Trophoblast cell (in vitro differentiated cells and primary cell): ENCODE measurements at regions not wholly inside any gene's neighbourhood (a gene's known extent, or its start where the extent isn't known, plus 50 kb on each side); places are given as distances from the start of the nearest gene placed in this dataset.

Source experiments
- DNase-seq, 2 donors: peaks; one replicate each; pipeline ENCODE4 v3.0.0-alpha.2; 2016
- H2AFZ ChIP-seq: 2 replicates; pipeline ENCODE4 v1.6.1; 2013; ENCODE audit warnings: low read length, moderate library complexity, mild to moderate bottlenecking; ENCODE audit not compliant: insufficient read depth, poor library complexity
- H2AK5ac ChIP-seq: 2 replicates; pipeline ENCODE4 v1.6.1; 2013; ENCODE audit warnings: mild to moderate bottlenecking, low read length
- H2BK120ac ChIP-seq: 2 replicates; pipeline ENCODE4 v1.6.1; 2013; ENCODE audit warnings: low read length, mild to moderate bottlenecking, moderate library complexity; ENCODE audit not compliant: insufficient read depth, poor library complexity
- H2BK12ac ChIP-seq: 2 replicates; pipeline ENCODE4 v1.6.1; 2013; ENCODE audit warnings: mild to moderate bottlenecking, low read length, moderate library complexity
- H2BK5ac ChIP-seq: 2 replicates; pipeline ENCODE4 v1.6.1; 2013; ENCODE audit warnings: low read length, low read depth, moderate library complexity, mild to moderate bottlenecking; ENCODE audit not compliant: poor library complexity
- H3K14ac ChIP-seq: 2 replicates; pipeline ENCODE4 v1.6.1; 2013; ENCODE audit warnings: mild to moderate bottlenecking, low read length
- H3K18ac ChIP-seq: 2 replicates; pipeline ENCODE4 v1.6.1; 2013; ENCODE audit warnings: mild to moderate bottlenecking, low read length
- H3K23ac ChIP-seq: 2 replicates; pipeline ENCODE4 v1.6.1; 2013; ENCODE audit warnings: low read length
- H3K27ac ChIP-seq: 2 replicates; pipeline ENCODE4 v1.5.1; 2013; ENCODE audit warnings: low read depth, mild to moderate bottlenecking, inconsistent platforms, low read length, moderate library complexity
- H3K27me3 ChIP-seq: 2 replicates; pipeline ENCODE4 v1.6.1; 2013; ENCODE audit warnings: inconsistent platforms, mild to moderate bottlenecking, low read length, moderate library complexity; ENCODE audit not compliant: insufficient read depth
- H3K36me3 ChIP-seq, 2 experiments: 1 replicate in 1 of 2; 2 replicates in 1 of 2; pipeline ENCODE4 v1.6.1; 2013; ENCODE audit warnings: low read length in 2 of 2, mild to moderate bottlenecking in 2 of 2, moderate library complexity in 1 of 2; ENCODE audit not compliant: insufficient read depth in 2 of 2, control insufficient read depth in 1 of 2
- H3K4ac ChIP-seq: 2 replicates; pipeline ENCODE4 v1.6.1; 2013; ENCODE audit warnings: low read depth, mild to moderate bottlenecking, low read length, moderate library complexity
- H3K4me1 ChIP-seq, 2 experiments: 1 replicate in 1 of 2; 2 replicates in 1 of 2; pipeline ENCODE4 v1.6.1; 2013; ENCODE audit warnings: low read length in 2 of 2, mild to moderate bottlenecking in 2 of 2, moderate library complexity in 1 of 2; ENCODE audit not compliant: insufficient read depth in 2 of 2, control insufficient read depth in 1 of 2
- H3K4me2 ChIP-seq: 2 replicates; pipeline ENCODE4 v1.6.1; 2013; ENCODE audit warnings: inconsistent platforms, mild to moderate bottlenecking, low read length, moderate library complexity
- H3K4me3 ChIP-seq: 2 replicates; pipeline ENCODE4 v1.5.1; 2013; ENCODE audit warnings: mild to moderate bottlenecking, low read depth, low read length, inconsistent platforms
- H3K79me1 ChIP-seq: one replicate; pipeline ENCODE4 v1.6.1; 2013; ENCODE audit warnings: low read length
- H3K79me2 ChIP-seq: 2 replicates; pipeline ENCODE4 v1.6.1; 2013; ENCODE audit warnings: low read length, mild to moderate bottlenecking; ENCODE audit not compliant: control insufficient read depth, insufficient read depth, poor library complexity
- H3K9ac ChIP-seq: 2 replicates; pipeline ENCODE4 v1.6.1; 2013; ENCODE audit warnings: mild to moderate bottlenecking, low read length
- H3K9me3 ChIP-seq: 2 replicates; pipeline ENCODE4 v1.6.1; 2013; ENCODE audit warnings: low read depth, mild to moderate bottlenecking, control low read depth, inconsistent platforms, low read length; ENCODE audit not compliant: insufficient read depth
- H4K12ac ChIP-seq: 2 replicates; pipeline ENCODE4 v1.6.1; 2013; ENCODE audit warnings: low read depth, mild to moderate bottlenecking, low read length, moderate library complexity
- H4K8ac ChIP-seq: 2 replicates; pipeline ENCODE4 v1.6.1; 2013; ENCODE audit warnings: low read depth, mild to moderate bottlenecking, low read length, moderate library complexity
- H4K91ac ChIP-seq: one replicate; pipeline ENCODE4 v1.6.1; 2013; ENCODE audit warnings: low read depth, mild to moderate bottlenecking, low read length, moderate library complexity
- WGBS: extraction: QIAGEN DNeasy Blood & Tissue Kit; methylation state at CpG from one replicate; pipeline ENCODE4 v1.1.7; 2013; ENCODE audit warnings: missing lambda C conversion rate; ENCODE audit not compliant: insufficient read length, insufficient coverage; ENCODE audit errors: extremely low coverage; 5-methylcytosine and 5-hydroxymethylcytosine counted together

GRCh38 chr15:79178594-79178993, 88.0 kb upstream of the RASGRF1 start:
- Histone ChIP-seq H2BK5ac (peak overlapping the region; percentile 14), H3K79me1 (peaks cover 8% of the 10 kb centered on the region), H4K91ac (peak overlapping the region; percentile 38), H3K27ac (peak overlapping the region; percentile 29), H3K23ac (no peak overlapping the region), H3K14ac (no peak overlapping the region), H3K4me3 (no peak overlapping the region), H3K36me3 (no peaks in the 10 kb centered on the region), H3K4me1 (peaks cover 13 to 19% of the 10 kb centered on the region in 2 experiments), H3K4ac (no peak overlapping the region), H3K27me3 (no peaks in the 10 kb centered on the region), H3K79me2 (no peaks in the 10 kb centered on the region), H2AK5ac (no peak overlapping the region), H3K4me2 (no peak overlapping the region), H2BK120ac (peak overlapping the region; percentile 57), H3K9ac (no peak overlapping the region), H4K8ac (no peak overlapping the region), H4K12ac (no peak overlapping the region), H3K9me3 (no peaks in the 10 kb centered on the region), H2AFZ (no peak overlapping the region), H2BK12ac (peak overlapping the region; percentile 20), H3K18ac (no peak overlapping the region)
- WGBS: no CpG with 5 or more reads among the region's 9 CpGs
- DNase-seq: no peak

- Histone ChIP-seq H3K4me2 (no peak overlapping the region), H3K9me3 (no peaks in the 10 kb centered on the region)
Observed at GRCh38 chr15:79176151-79176550, 85.6 kb upstream of the RASGRF1 start.

GRCh38 chr15:79172801-79173460, 82.4 kb upstream of the RASGRF1 start:
- H3K14ac ChIP-seq: peak overlapping the region; percentile 27
- no peak overlapping the region for H3K9ac ChIP-seq
- H3K4ac ChIP-seq: no peak overlapping the region
- no peak overlapping the region for H3K27ac ChIP-seq
- H3K27me3 ChIP-seq: no peaks in the 10 kb centered on the region
- DNase-seq: no peak
- H3K23ac ChIP-seq: no peak overlapping the region
- H3K4me3 ChIP-seq: no peak overlapping the region
- peaks cover 18% of the 10 kb centered on the region for H3K79me1 ChIP-seq
- H3K4me2 ChIP-seq: no peak overlapping the region
- peaks cover 22 to 23% of the 10 kb centered on the region in 2 experiments for H3K4me1 ChIP-seq
- H4K12ac ChIP-seq: no peak overlapping the region
- H3K36me3 ChIP-seq: no peaks in the 10 kb centered on the region
- H2AFZ ChIP-seq: no peak overlapping the region
- peak overlapping the region; percentile 72 for H4K91ac ChIP-seq
- H4K8ac ChIP-seq: peak overlapping the region; percentile 21
- peak overlapping the region; percentile 23 for H2BK12ac ChIP-seq
- H3K9me3 ChIP-seq: no peaks in the 10 kb centered on the region
- H2AK5ac ChIP-seq: peak overlapping the region; percentile 39
- no peak overlapping the region for H3K18ac ChIP-seq
- no CpG with 5 or more reads among the region's 10 CpGs for WGBS
- H2BK5ac ChIP-seq: peak overlapping the region; percentile 20
- no peaks in the 10 kb centered on the region for H3K79me2 ChIP-seq
- peak overlapping the region; percentile 5 for H2BK120ac ChIP-seq

More at GRCh38 chr15:79176151-79176550, 85.6 kb upstream of the RASGRF1 start:
- no peak overlapping the region for H2BK120ac ChIP-seq
- peaks cover 30 to 33% of the 10 kb centered on the region in 2 experiments for H3K4me1 ChIP-seq
- H3K27me3 ChIP-seq: no peaks in the 10 kb centered on the region
- no peak overlapping the region for H3K27ac ChIP-seq
- no peak overlapping the region for H2BK12ac ChIP-seq
- H3K18ac ChIP-seq: no peak overlapping the region
- H3K79me2 ChIP-seq: no peaks in the 10 kb centered on the region
- H3K79me1 ChIP-seq: peaks cover 17% of the 10 kb centered on the region
- H3K4ac ChIP-seq: no peak overlapping the region
- no peak overlapping the region for H3K4me3 ChIP-seq
- no peaks in the 10 kb centered on the region for H3K36me3 ChIP-seq
- H3K9ac ChIP-seq: no peak overlapping the region
- no peak overlapping the region for H4K12ac ChIP-seq
- H4K91ac ChIP-seq: no peak overlapping the region
- no CpG with 5 or more reads among the region's 1 CpG for WGBS
- H3K23ac ChIP-seq: no peak overlapping the region
- H2AK5ac ChIP-seq: no peak overlapping the region
- H4K8ac ChIP-seq: no peak overlapping the region
- H2BK5ac ChIP-seq: no peak overlapping the region
- no peak overlapping the region for H2AFZ ChIP-seq
- peak in 1 of 2 donors; percentile 27 for DNase-seq
- no peak overlapping the region for H3K14ac ChIP-seq

- H2BK5ac ChIP-seq: peak overlapping the region; percentile 9
- H3K36me3 ChIP-seq: no peaks in the 10 kb centered on the region
- H2BK120ac ChIP-seq: no peak overlapping the region
- peak overlapping the region; percentile 32 for H3K14ac ChIP-seq
- peak overlapping the region; percentile 72 for H4K91ac ChIP-seq
- peak in 1 of 2 donors; percentile 27 for DNase-seq
- no peak overlapping the region for H3K18ac ChIP-seq
- peaks cover 16% of the 10 kb centered on the region for H3K79me1 ChIP-seq
- peak overlapping the region; percentile 53 for H3K27ac ChIP-seq
- H3K4me1 ChIP-seq: peaks cover 22 to 23% of the 10 kb centered on the region in 2 experiments
- no CpG with 5 or more reads among the region's 7 CpGs for WGBS
- no peak overlapping the region for H4K8ac ChIP-seq
- H2AK5ac ChIP-seq: peak overlapping the region; percentile 17
- H2AFZ ChIP-seq: no peak overlapping the region
- no peaks in the 10 kb centered on the region for H3K79me2 ChIP-seq
- H3K9me3 ChIP-seq: no peaks in the 10 kb centered on the region
- no peak overlapping the region for H4K12ac ChIP-seq
- no peak overlapping the region for H3K4me3 ChIP-seq
- peak overlapping the region; percentile 3 for H2BK12ac ChIP-seq
- no peaks in the 10 kb centered on the region for H3K27me3 ChIP-seq
- H3K4ac ChIP-seq: no peak overlapping the region
- no peak overlapping the region for H3K9ac ChIP-seq
- H3K23ac ChIP-seq: no peak overlapping the region
- no peak overlapping the region for H3K4me2 ChIP-seq
Observed at GRCh38 chr15:79172032-79172481, 81.5 kb upstream of the RASGRF1 start.
